Neural progenitor cell (in vitro differentiated cells): ENCODE measurements at regions not wholly inside any gene's neighbourhood (a gene's known extent, or its start where the extent isn't known, plus 50 kb on each side); places are given as distances from the start of the nearest gene placed in this dataset.

Source experiments
- DNase-seq: peaks from one replicate; pipeline ENCODE4 v3.0.0-alpha.2; 2016; ENCODE audit warnings: low spot score
- H2AFZ ChIP-seq: fragments of 200-600 bp; sonication (generic); replicated peaks from 2 replicates; pipeline ENCODE4 v1.6.1; 2016; ENCODE audit warnings: antibody characterized with exemption
- H3F3A ChIP-seq: fragments of 200-600 bp; sonication (generic); 2 replicates; pipeline ENCODE4 v1.6.1; 2016; ENCODE audit warnings: antibody characterized with exemption, low read depth
- H3K27ac ChIP-seq: fragments of 200-600 bp; sonication (generic); 2 replicates; pipeline ENCODE4 v1.5.1; 2016; ENCODE audit warnings: mild to moderate bottlenecking
- H3K27me3 ChIP-seq: fragments of 200-600 bp; sonication (generic); 2 replicates; pipeline ENCODE4 v1.6.1; 2016; ENCODE audit warnings: mild to moderate bottlenecking, moderate library complexity
- H3K36me3 ChIP-seq: fragments of 200-600 bp; sonication (generic); 2 replicates; pipeline ENCODE4 v1.5.1; 2016
- H3K4me1 ChIP-seq: fragments of 200-600 bp; sonication (generic); 2 replicates; pipeline ENCODE4 v1.6.1; 2016; ENCODE audit warnings: mixed run types
- H3K4me2 ChIP-seq: fragments of 200-600 bp; sonication (generic); 2 replicates; pipeline ENCODE4 v1.6.1; 2016
- H3K4me3 ChIP-seq: fragments of 200-600 bp; sonication (generic); 2 replicates; pipeline ENCODE4 v1.5.1; 2016
- H3K79me2 ChIP-seq: fragments of 200-600 bp; sonication (generic); 2 replicates; pipeline ENCODE4 v1.6.1; 2016; ENCODE audit warnings: low read depth
- H3K9ac ChIP-seq: fragments of 200-600 bp; sonication (generic); 2 replicates; pipeline ENCODE4 v1.6.1; 2016
- H3K9me3 ChIP-seq: fragments of 200-600 bp; sonication (generic); 2 replicates; pipeline ENCODE4 v1.5.1; 2016; ENCODE audit warnings: low read depth
- H4K20me1 ChIP-seq: fragments of 200-600 bp; sonication (generic); 2 replicates; pipeline ENCODE4 v1.6.1; 2016; ENCODE audit warnings: low read depth
- H3K27ac Mint-ChIP-seq: 3 replicates; pipeline ENCODE4 v1.8.0; 2021; ENCODE audit warnings: mixed read lengths
- H3K27me3 Mint-ChIP-seq: 2 replicates; pipeline ENCODE4 v1.8.0; 2022; ENCODE audit warnings: low read depth, mild to moderate bottlenecking, inconsistent platforms, moderate library complexity, mixed read lengths; ENCODE audit not compliant: insufficient read depth
- H3K36me3 Mint-ChIP-seq: 3 replicates; pipeline ENCODE4 v1.8.0; 2021; ENCODE audit warnings: mixed read lengths
- H3K4me1 Mint-ChIP-seq: 3 replicates; pipeline ENCODE4 v1.8.0; 2021; ENCODE audit warnings: mixed read lengths
- H3K4me3 Mint-ChIP-seq: 3 replicates; pipeline ENCODE4 v1.8.0; 2021; ENCODE audit warnings: mild to moderate bottlenecking, moderate library complexity, mixed read lengths
- H3K9me3 Mint-ChIP-seq: 3 replicates; pipeline ENCODE4 v1.8.0; 2020; ENCODE audit warnings: mixed read lengths
- EZH2 ChIP-seq: fragments of 200-600 bp; sonication (generic); IDR thresholded peaks from 2 replicates; pipeline ENCODE4 v1.6.1; 2017; ENCODE audit warnings: antibody characterized with exemption, mild to moderate bottlenecking, moderate library complexity
- EZH2phosphoT487 ChIP-seq: fragments of 200-600 bp; sonication (generic); IDR thresholded peaks from 2 replicates; pipeline ENCODE4 v1.6.1; 2017; ENCODE audit warnings: antibody characterized with exemption
- TF ChIP-seq, protein P1 (sequence below): fragments of 200-600 bp; sonication (generic); IDR thresholded peaks from 2 replicates; pipeline ENCODE4 v1.5.1; 2017; ENCODE audit warnings: antibody characterized with exemption, mild to moderate bottlenecking

DNA sequence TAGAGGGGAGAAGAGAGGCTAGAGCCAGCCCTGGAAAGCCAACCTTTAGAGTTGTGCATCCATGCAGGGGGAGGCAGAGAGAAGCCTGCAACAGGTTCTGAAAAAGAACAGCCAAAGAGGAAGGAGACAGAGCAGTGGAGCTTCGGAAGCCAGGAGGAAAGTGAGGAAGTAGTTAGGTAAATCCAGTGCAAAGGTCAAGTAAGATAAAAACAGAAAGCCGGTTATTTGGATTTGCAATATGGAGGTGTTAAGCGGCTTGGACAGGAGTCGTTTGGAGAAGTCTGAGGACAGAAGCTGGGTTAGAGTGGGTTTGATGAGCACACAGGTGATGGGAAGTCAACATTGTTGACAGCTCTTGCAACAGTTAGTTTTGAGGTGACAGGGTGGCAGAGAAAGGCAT, 53.5 kb upstream of the FLT1 start:
- H3K9ac ChIP-seq = no peak overlapping the region
- DNase-seq = no peak
- no peak overlapping the region for H2AFZ ChIP-seq
- Mint-ChIP-seq H3K4me1 (no peaks in the 10 kb centered on the region), H3K27me3 (peaks cover 10% of the 10 kb centered on the region), H3K4me3 (no peak overlapping the region), H3K36me3 (no peaks in the 10 kb centered on the region), H3K9me3 (no peaks in the 10 kb centered on the region), H3K27ac (no peak overlapping the region)
- H3K4me1 ChIP-seq = no peaks in the 10 kb centered on the region
- H4K20me1 ChIP-seq = no peaks in the 10 kb centered on the region
- H3K36me3 ChIP-seq = no peaks in the 10 kb centered on the region
- H3K79me2 ChIP-seq = no peaks in the 10 kb centered on the region
- no peak overlapping the region for H3K4me2 ChIP-seq
- TF ChIP-seq, protein P1, sequence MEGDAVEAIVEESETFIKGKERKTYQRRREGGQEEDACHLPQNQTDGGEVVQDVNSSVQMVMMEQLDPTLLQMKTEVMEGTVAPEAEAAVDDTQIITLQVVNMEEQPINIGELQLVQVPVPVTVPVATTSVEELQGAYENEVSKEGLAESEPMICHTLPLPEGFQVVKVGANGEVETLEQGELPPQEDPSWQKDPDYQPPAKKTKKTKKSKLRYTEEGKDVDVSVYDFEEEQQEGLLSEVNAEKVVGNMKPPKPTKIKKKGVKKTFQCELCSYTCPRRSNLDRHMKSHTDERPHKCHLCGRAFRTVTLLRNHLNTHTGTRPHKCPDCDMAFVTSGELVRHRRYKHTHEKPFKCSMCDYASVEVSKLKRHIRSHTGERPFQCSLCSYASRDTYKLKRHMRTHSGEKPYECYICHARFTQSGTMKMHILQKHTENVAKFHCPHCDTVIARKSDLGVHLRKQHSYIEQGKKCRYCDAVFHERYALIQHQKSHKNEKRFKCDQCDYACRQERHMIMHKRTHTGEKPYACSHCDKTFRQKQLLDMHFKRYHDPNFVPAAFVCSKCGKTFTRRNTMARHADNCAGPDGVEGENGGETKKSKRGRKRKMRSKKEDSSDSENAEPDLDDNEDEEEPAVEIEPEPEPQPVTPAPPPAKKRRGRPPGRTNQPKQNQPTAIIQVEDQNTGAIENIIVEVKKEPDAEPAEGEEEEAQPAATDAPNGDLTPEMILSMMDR = no peak
- TF ChIP-seq EZH2phosphoT487 = no peak
- no peak for TF ChIP-seq EZH2
- H3K4me3 ChIP-seq = no peak overlapping the region
- H3K27ac ChIP-seq = no peak overlapping the region
- H3K27me3 ChIP-seq = no peaks in the 10 kb centered on the region
- H3F3A ChIP-seq = no peaks in the 10 kb centered on the region
- H3K9me3 ChIP-seq = no peaks in the 10 kb centered on the region

DNA sequence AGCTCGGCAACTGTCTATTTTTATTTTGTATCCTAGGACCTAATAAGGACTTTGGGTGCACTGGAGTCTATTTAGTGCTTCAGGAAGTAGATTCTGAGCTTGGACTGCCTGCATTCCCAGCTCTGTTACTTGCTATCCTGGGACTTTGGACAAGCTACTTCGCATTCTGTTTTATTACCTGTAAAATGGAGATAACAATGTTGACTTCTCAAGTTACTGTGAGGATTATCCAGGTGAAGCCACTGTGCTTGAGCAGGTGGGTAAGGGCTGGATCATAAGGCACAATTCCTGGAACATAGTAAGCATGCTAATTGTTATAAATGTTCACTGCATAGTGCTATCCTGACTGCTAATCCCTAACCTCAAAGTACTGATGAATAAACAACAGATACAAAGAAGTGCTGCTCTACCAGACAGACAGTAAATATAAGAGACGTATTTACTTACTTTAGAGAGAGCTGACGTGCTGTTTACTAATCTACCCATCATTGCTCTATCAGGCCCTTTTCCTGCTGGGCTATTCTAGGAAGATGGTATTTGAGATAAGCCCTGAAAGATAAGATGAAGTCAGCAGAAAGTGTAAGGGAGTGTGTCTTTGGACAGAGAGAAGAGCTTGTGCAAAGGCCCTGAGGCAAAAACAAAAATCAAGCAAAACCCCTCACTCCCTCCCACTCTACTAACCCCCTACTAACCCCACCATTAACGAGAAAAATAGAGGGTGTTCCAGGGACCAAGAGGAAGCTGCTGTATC, 50.8 kb upstream of the FLT1 start:
- no peak overlapping the region for H2AFZ ChIP-seq
- Mint-ChIP-seq H3K27ac (no peak overlapping the region), H3K4me3 (no peak overlapping the region), H3K36me3 (no peaks in the 10 kb centered on the region), H3K27me3 (peaks cover 10% of the 10 kb centered on the region), H3K4me1 (no peaks in the 10 kb centered on the region), H3K9me3 (no peaks in the 10 kb centered on the region)
- TF ChIP-seq EZH2phosphoT487 = no peak
- TF ChIP-seq, protein P1 = no peak
- TF ChIP-seq EZH2 = no peak
- no peak overlapping the region for H3K9ac ChIP-seq
- H3K4me1 ChIP-seq = no peaks in the 10 kb centered on the region
- no peak for DNase-seq
- H3K9me3 ChIP-seq = no peaks in the 10 kb centered on the region
- H4K20me1 ChIP-seq = no peaks in the 10 kb centered on the region
- no peaks in the 10 kb centered on the region for H3F3A ChIP-seq
- H3K27me3 ChIP-seq = no peaks in the 10 kb centered on the region
- H3K79me2 ChIP-seq = no peaks in the 10 kb centered on the region
- no peak overlapping the region for H3K4me3 ChIP-seq
- H3K27ac ChIP-seq = no peak overlapping the region
- no peak overlapping the region for H3K4me2 ChIP-seq
- H3K36me3 ChIP-seq = no peaks in the 10 kb centered on the region
